ENCODE measurements at regions not wholly inside any gene's neighbourhood (a gene's known extent, or its start where the extent isn't known, plus 50 kb on each side); places are given as distances from the start of the nearest gene placed in this dataset.
"Not testable (repeated sequence)": the region's sequence is repeated elsewhere in the genome, so short reads cannot be mapped to it uniquely, and the experiment has no call there.

GRCh38 chr19:20261513-20261912 is 94.5 kb downstream of the ZNF486 start:
- CTCF ChIA-PET; H3K4me3 Mint-ChIP-seq; H3K36me3 ChIP-seq (ENCODE audit: insufficient read depth, low read length); H3K4me3 ChIP-seq (ENCODE audit: low read length); H3K27me3 ChIP-seq (ENCODE audit: insufficient read depth, low read length, poor library complexity, severe bottlenecking); H3K27ac ChIP-seq (ENCODE audit: low read depth, low read length); DNase-seq; H3K27ac Mint-ChIP-seq; H3K9me3 Mint-ChIP-seq; POLR2A ChIA-PET; H3K4me1 ChIP-seq (ENCODE audit: insufficient read depth, low read length); H3K9me3 ChIP-seq (ENCODE audit: low read length); H3K36me3 Mint-ChIP-seq; H3K4me1 Mint-ChIP-seq: not testable (repeated sequence)
- peaks cover 10 to 32% of the 10 kb centered on the region in 2 donors for H3K27me3 Mint-ChIP-seq

- H3K27me3 Mint-ChIP-seq, result peaks cover 10 to 32% of the 10 kb centered on the region in 2 donors
Measured at GRCh38 chr19:20260738-20261137, 93.7 kb downstream of the ZNF486 start.

GRCh38 chr19:20259615-20260014 is 92.6 kb downstream of the ZNF486 start:
- peaks cover 10 to 32% of the 10 kb centered on the region in 2 donors for H3K27me3 Mint-ChIP-seq
- H3K27me3 ChIP-seq (ENCODE audit: insufficient read depth, low read length, poor library complexity, severe bottlenecking), result no peaks in the 10 kb centered on the region
- H3K36me3 ChIP-seq (ENCODE audit: insufficient read depth, low read length), result no peaks in the 10 kb centered on the region
- peaks cover 0 to 2% (median 0%) of the 10 kb centered on the region in 5 donors for H3K9me3 Mint-ChIP-seq
- H3K4me3 Mint-ChIP-seq, result no peak overlapping the region
- ChIA-PET CTCF (no interaction called here), POLR2A (no interaction called here)
- DNase-seq, result no peak
- no peaks in the 10 kb centered on the region for H3K4me1 Mint-ChIP-seq
- no peaks in the 10 kb centered on the region for H3K9me3 ChIP-seq (ENCODE audit: low read length)
- peaks cover 0 to 3% (median 0%) of the 10 kb centered on the region in 3 donors for H3K36me3 Mint-ChIP-seq
- no peak overlapping the region for H3K27ac ChIP-seq (ENCODE audit: low read depth, low read length)
- no peak overlapping the region for H3K27ac Mint-ChIP-seq
- H3K4me1 ChIP-seq (ENCODE audit: insufficient read depth, low read length), result no peaks in the 10 kb centered on the region
- H3K4me3 ChIP-seq (ENCODE audit: low read length), result no peak overlapping the region

More at GRCh38 chr19:20260738-20261137, 93.7 kb downstream of the ZNF486 start:
- H3K4me3 ChIP-seq (ENCODE audit: low read length); CTCF ChIA-PET; H3K4me3 Mint-ChIP-seq; H3K9me3 Mint-ChIP-seq; DNase-seq; H3K4me1 Mint-ChIP-seq; H3K36me3 ChIP-seq (ENCODE audit: insufficient read depth, low read length); H3K4me1 ChIP-seq (ENCODE audit: insufficient read depth, low read length); H3K27ac Mint-ChIP-seq; H3K27me3 ChIP-seq (ENCODE audit: insufficient read depth, low read length, poor library complexity, severe bottlenecking); H3K27ac ChIP-seq (ENCODE audit: low read depth, low read length); H3K9me3 ChIP-seq (ENCODE audit: low read length); H3K36me3 Mint-ChIP-seq; POLR2A ChIA-PET: not testable (repeated sequence)

GRCh38 chr19:20256606-20257005 is 89.6 kb downstream of the ZNF486 start:
- Mint-ChIP-seq H3K4me1 (no peaks in the 10 kb centered on the region), H3K9me3 (peaks cover 0 to 2% (median 0%) of the 10 kb centered on the region in 5 donors)
- POLR2A ChIA-PET, result no interaction called here

GRCh38 chr19:20254121-20254520 is 87.1 kb downstream of the ZNF486 start:
- DNase-seq, result no peak
- H3K4me1 Mint-ChIP-seq, result no peaks in the 10 kb centered on the region
- Histone ChIP-seq H3K36me3 (ENCODE audit: insufficient read depth, low read length) (no peaks in the 10 kb centered on the region), H3K9me3 (ENCODE audit: low read length) (no peaks in the 10 kb centered on the region), H3K4me1 (ENCODE audit: insufficient read depth, low read length) (no peaks in the 10 kb centered on the region), H3K27ac (ENCODE audit: low read depth, low read length) (no peak overlapping the region), H3K27me3 (ENCODE audit: insufficient read depth, low read length, poor library complexity, severe bottlenecking) (no peaks in the 10 kb centered on the region), H3K4me3 (ENCODE audit: low read length) (no peak overlapping the region)
- H3K27me3 Mint-ChIP-seq, result peaks cover 0 to 10% of the 10 kb centered on the region in 2 donors
- H3K36me3 Mint-ChIP-seq, result no peaks in the 10 kb centered on the region
- no peak overlapping the region for H3K4me3 Mint-ChIP-seq
- H3K27ac Mint-ChIP-seq, result no peak overlapping the region
- CTCF ChIA-PET, result no interaction called here
- H3K9me3 Mint-ChIP-seq, result no peaks in the 10 kb centered on the region
- POLR2A ChIA-PET, result no interaction called here

More at GRCh38 chr19:20256606-20257005, 89.6 kb downstream of the ZNF486 start:
- Mint-ChIP-seq H3K4me3 (no peak overlapping the region), H3K36me3 (peaks cover 0 to 3% (median 0%) of the 10 kb centered on the region in 3 donors), H3K27ac (no peak overlapping the region), H3K27me3 (peaks cover 10 to 23% of the 10 kb centered on the region in 2 donors)
- CTCF ChIA-PET, result no interaction called here
- Histone ChIP-seq H3K27ac (ENCODE audit: low read depth, low read length) (no peak overlapping the region), H3K27me3 (ENCODE audit: insufficient read depth, low read length, poor library complexity, severe bottlenecking) (no peaks in the 10 kb centered on the region), H3K4me3 (ENCODE audit: low read length) (no peak overlapping the region), H3K36me3 (ENCODE audit: insufficient read depth, low read length) (no peaks in the 10 kb centered on the region), H3K9me3 (ENCODE audit: low read length) (no peaks in the 10 kb centered on the region), H3K4me1 (ENCODE audit: insufficient read depth, low read length) (no peaks in the 10 kb centered on the region)
- DNase-seq, result no peak

GRCh38 chr19:20252613-20253012 is 85.6 kb downstream of the ZNF486 start:
- Mint-ChIP-seq H3K27ac (no peak overlapping the region), H3K27me3 (no peaks in the 10 kb centered on the region), H3K9me3 (no peaks in the 10 kb centered on the region), H3K4me1 (no peaks in the 10 kb centered on the region), H3K36me3 (no peaks in the 10 kb centered on the region), H3K4me3 (no peak overlapping the region)
- Histone ChIP-seq H3K36me3 (ENCODE audit: insufficient read depth, low read length) (no peaks in the 10 kb centered on the region), H3K9me3 (ENCODE audit: low read length) (no peaks in the 10 kb centered on the region), H3K4me1 (ENCODE audit: insufficient read depth, low read length) (no peaks in the 10 kb centered on the region), H3K4me3 (ENCODE audit: low read length) (no peak overlapping the region), H3K27ac (ENCODE audit: low read depth, low read length) (no peak overlapping the region), H3K27me3 (ENCODE audit: insufficient read depth, low read length, poor library complexity, severe bottlenecking) (no peaks in the 10 kb centered on the region)
- ChIA-PET CTCF (no interaction called here), POLR2A (no interaction called here)
- no peak for DNase-seq

GRCh38 chr19:20250627-20251026 is 83.6 kb downstream of the ZNF486 start:
- Mint-ChIP-seq H3K9me3 (no peaks in the 10 kb centered on the region), H3K4me3 (no peak overlapping the region), H3K36me3 (no peaks in the 10 kb centered on the region), H3K27ac (no peak overlapping the region), H3K4me1 (no peaks in the 10 kb centered on the region), H3K27me3 (no peaks in the 10 kb centered on the region)
- Histone ChIP-seq H3K36me3 (ENCODE audit: insufficient read depth, low read length) (no peaks in the 10 kb centered on the region), H3K9me3 (ENCODE audit: low read length) (no peaks in the 10 kb centered on the region), H3K27me3 (ENCODE audit: insufficient read depth, low read length, poor library complexity, severe bottlenecking) (no peaks in the 10 kb centered on the region), H3K27ac (ENCODE audit: low read depth, low read length) (no peak overlapping the region), H3K4me1 (ENCODE audit: insufficient read depth, low read length) (no peaks in the 10 kb centered on the region), H3K4me3 (ENCODE audit: low read length) (no peak overlapping the region)
- ChIA-PET CTCF (no interaction called here), POLR2A (no interaction called here)
- DNase-seq, result no peak

- POLR2A ChIA-PET, result no interaction called here
- no peaks in the 10 kb centered on the region for H3K4me1 Mint-ChIP-seq
- peak overlapping the region in 1 of 8 donors; percentile 41 for H3K27ac Mint-ChIP-seq
- Histone ChIP-seq H3K4me1 (ENCODE audit: insufficient read depth, low read length) (no peaks in the 10 kb centered on the region), H3K36me3 (ENCODE audit: insufficient read depth, low read length) (no peaks in the 10 kb centered on the region), H3K4me3 (ENCODE audit: low read length) (no peak overlapping the region), H3K27me3 (ENCODE audit: insufficient read depth, low read length, poor library complexity, severe bottlenecking) (no peaks in the 10 kb centered on the region), H3K27ac (ENCODE audit: low read depth, low read length) (no peak overlapping the region), H3K9me3 (ENCODE audit: low read length) (no peaks in the 10 kb centered on the region)
- no peak overlapping the region for H3K4me3 Mint-ChIP-seq
- H3K9me3 Mint-ChIP-seq, result no peaks in the 10 kb centered on the region
- H3K27me3 Mint-ChIP-seq, result no peaks in the 10 kb centered on the region
- no peaks in the 10 kb centered on the region for H3K36me3 Mint-ChIP-seq
- CTCF ChIA-PET, result no interaction called here
- no peak for DNase-seq
Measured at GRCh38 chr19:20250121-20250520, 83.1 kb downstream of the ZNF486 start.
